ENCODE measurements at regions not wholly inside any gene's neighbourhood (a gene's known extent, or its start where the extent isn't known, plus 50 kb on each side); places are given as distances from the start of the nearest gene placed in this dataset.

GRCh38 chr3:162641907-162642306 is 1145.3 kb downstream of the OTOL1 start:
- no peak overlapping the region for H3K4me3 ChIP-seq (replicated peaks in 1 of 3; ENCODE audit: insufficient read depth in 1 of 3, low read depth in 2 of 3, low read length in 3 of 3)
- TF ChIP-seq ZNF124 (CRISPR knock-in tag; IDR thresholded peaks at IDR 0.05) (no peak), ETV6 (CRISPR knock-in tag; conservative IDR thresholded peaks at IDR 0.05) (no peak)
- H2AFZ ChIP-seq (ENCODE audit: low read length): no peak overlapping the region
- no peak overlapping the region for H3K9ac ChIP-seq (ENCODE audit: insufficient read depth, low read depth, low read length)
- H4K20me1 ChIP-seq (ENCODE audit: insufficient read depth, low read length): no peaks in the 10 kb centered on the region
- 1% methylated on average over 2 of the region's 2 CpGs for WGBS (ENCODE audit: low lambda C conversion rate)
- H3K4me1 ChIP-seq (ENCODE audit: insufficient read depth, low read length): no peaks in the 10 kb centered on the region
- POLR2A ChIA-PET: no interaction called here
- no peak for ATAC-seq
- H3K4me2 ChIP-seq (ENCODE audit: low read depth, low read length): no peak overlapping the region
- intact Hi-C loops (cut with micrococcal nuclease; ENCODE audit: unreplicated experiment) (no loop called here), in situ Hi-C loops (cut with HindIII; ENCODE audit: extremely low pct_ligation_motif_present, low pct_unique_long_range_greater_than_20kb) (no loop called here)
- FAIRE-seq: no peak
- no peak for DNase-seq (ENCODE audit: low spot score)
- H3K36me3 ChIP-seq (replicated peaks in 1 of 2; ENCODE audit: control insufficient read depth in 1 of 2, insufficient read depth in 2 of 2, low read length in 2 of 2): no peaks in the 10 kb centered on the region
- CTCF ChIA-PET (ENCODE audit: low intra/inter-chr PET ratio, low total read pairs): no interaction called here
- H3K27ac ChIP-seq (ENCODE audit: extremely low read length, insufficient read depth, low read length): no peak overlapping the region
- peaks cover 6% of the 10 kb centered on the region for H3K9me3 ChIP-seq (ENCODE audit: low read length)
- no peaks in the 10 kb centered on the region for H3K27me3 ChIP-seq (ENCODE audit: control insufficient read depth in 1 of 2, insufficient read depth in 2 of 2, low read length in 2 of 2)
- no TSS peak for BruUV-seq (replicated peaks)
- H3K79me2 ChIP-seq (ENCODE audit: insufficient read depth, low read length): no peaks in the 10 kb centered on the region

- CTCF ChIA-PET (ENCODE audit: low intra/inter-chr PET ratio, low total read pairs): no interaction called here
- DNase-seq (ENCODE audit: low spot score) (no peak), FAIRE-seq (no peak), ATAC-seq (no peak)
- Histone ChIP-seq H3K9me3 (ENCODE audit: low read length) (peaks cover 19% of the 10 kb centered on the region), H4K20me1 (ENCODE audit: insufficient read depth, low read length) (no peaks in the 10 kb centered on the region), H3K9ac (ENCODE audit: insufficient read depth, low read depth, low read length) (no peak overlapping the region), H3K27me3 (ENCODE audit: control insufficient read depth in 1 of 2, insufficient read depth in 2 of 2, low read length in 2 of 2) (no peaks in the 10 kb centered on the region), H3K36me3 (replicated peaks in 1 of 2; ENCODE audit: control insufficient read depth in 1 of 2, insufficient read depth in 2 of 2, low read length in 2 of 2) (no peaks in the 10 kb centered on the region), H3K79me2 (ENCODE audit: insufficient read depth, low read length) (no peaks in the 10 kb centered on the region), H3K4me2 (ENCODE audit: low read depth, low read length) (no peak overlapping the region), H3K4me3 (replicated peaks in 1 of 3; ENCODE audit: insufficient read depth in 1 of 3, low read depth in 2 of 3, low read length in 3 of 3) (no peak overlapping the region), H2AFZ (ENCODE audit: low read length) (no peak overlapping the region), H3K27ac (ENCODE audit: extremely low read length, insufficient read depth, low read length) (no peak overlapping the region), H3K4me1 (ENCODE audit: insufficient read depth, low read length) (no peaks in the 10 kb centered on the region)
- WGBS (ENCODE audit: low lambda C conversion rate): 0% methylated on average over 2 of the region's 2 CpGs
- in situ Hi-C loops (cut with HindIII; ENCODE audit: extremely low pct_ligation_motif_present, low pct_unique_long_range_greater_than_20kb) (no loop called here), intact Hi-C loops (cut with micrococcal nuclease; ENCODE audit: unreplicated experiment) (no loop called here)
- POLR2A ChIA-PET: no interaction called here
- no TSS peak for BruUV-seq (replicated peaks)
- no peak for TF ChIP-seq NR1H2 (CRISPR knock-in tag; IDR thresholded peaks at IDR 0.05; ENCODE audit: borderline replicate concordance, low read depth)
- TF ChIP-seq, protein P1, sequence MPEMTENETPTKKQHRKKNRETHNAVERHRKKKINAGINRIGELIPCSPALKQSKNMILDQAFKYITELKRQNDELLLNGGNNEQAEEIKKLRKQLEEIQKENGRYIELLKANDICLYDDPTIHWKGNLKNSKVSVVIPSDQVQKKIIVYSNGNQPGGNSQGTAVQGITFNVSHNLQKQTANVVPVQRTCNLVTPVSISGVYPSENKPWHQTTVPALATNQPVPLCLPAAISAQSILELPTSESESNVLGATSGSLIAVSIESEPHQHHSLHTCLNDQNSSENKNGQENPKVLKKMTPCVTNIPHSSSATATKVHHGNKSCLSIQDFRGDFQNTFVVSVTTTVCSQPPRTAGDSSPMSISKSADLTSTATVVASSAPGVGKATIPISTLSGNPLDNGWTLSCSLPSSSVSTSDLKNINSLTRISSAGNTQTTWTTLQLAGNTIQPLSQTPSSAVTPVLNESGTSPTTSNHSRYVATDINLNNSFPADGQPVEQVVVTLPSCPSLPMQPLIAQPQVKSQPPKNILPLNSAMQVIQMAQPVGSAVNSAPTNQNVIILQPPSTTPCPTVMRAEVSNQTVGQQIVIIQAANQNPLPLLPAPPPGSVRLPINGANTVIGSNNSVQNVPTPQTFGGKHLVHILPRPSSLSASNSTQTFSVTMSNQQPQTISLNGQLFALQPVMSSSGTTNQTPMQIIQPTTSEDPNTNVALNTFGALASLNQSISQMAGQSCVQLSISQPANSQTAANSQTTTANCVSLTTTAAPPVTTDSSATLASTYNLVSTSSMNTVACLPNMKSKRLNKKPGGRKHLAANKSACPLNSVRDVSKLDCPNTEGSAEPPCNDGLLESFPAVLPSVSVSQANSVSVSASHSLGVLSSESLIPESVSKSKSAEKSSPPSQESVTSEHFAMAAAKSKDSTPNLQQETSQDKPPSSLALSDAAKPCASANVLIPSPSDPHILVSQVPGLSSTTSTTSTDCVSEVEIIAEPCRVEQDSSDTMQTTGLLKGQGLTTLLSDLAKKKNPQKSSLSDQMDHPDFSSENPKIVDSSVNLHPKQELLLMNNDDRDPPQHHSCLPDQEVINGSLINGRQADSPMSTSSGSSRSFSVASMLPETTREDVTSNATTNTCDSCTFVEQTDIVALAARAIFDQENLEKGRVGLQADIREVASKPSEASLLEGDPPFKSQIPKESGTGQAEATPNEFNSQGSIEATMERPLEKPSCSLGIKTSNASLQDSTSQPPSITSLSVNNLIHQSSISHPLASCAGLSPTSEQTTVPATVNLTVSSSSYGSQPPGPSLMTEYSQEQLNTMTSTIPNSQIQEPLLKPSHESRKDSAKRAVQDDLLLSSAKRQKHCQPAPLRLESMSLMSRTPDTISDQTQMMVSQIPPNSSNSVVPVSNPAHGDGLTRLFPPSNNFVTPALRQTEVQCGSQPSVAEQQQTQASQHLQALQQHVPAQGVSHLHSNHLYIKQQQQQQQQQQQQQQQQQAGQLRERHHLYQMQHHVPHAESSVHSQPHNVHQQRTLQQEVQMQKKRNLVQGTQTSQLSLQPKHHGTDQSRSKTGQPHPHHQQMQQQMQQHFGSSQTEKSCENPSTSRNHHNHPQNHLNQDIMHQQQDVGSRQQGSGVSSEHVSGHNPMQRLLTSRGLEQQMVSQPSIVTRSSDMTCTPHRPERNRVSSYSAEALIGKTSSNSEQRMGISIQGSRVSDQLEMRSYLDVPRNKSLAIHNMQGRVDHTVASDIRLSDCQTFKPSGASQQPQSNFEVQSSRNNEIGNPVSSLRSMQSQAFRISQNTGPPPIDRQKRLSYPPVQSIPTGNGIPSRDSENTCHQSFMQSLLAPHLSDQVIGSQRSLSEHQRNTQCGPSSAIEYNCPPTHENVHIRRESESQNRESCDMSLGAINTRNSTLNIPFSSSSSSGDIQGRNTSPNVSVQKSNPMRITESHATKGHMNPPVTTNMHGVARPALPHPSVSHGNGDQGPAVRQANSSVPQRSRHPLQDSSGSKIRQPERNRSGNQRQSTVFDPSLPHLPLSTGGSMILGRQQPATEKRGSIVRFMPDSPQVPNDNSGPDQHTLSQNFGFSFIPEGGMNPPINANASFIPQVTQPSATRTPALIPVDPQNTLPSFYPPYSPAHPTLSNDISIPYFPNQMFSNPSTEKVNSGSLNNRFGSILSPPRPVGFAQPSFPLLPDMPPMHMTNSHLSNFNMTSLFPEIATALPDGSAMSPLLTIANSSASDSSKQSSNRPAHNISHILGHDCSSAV (CRISPR knock-in tag; IDR thresholded peaks at IDR 0.05; ENCODE audit: borderline replicate concordance): no peak
- TF ChIP-seq EZH2 (conservative IDR thresholded peaks at IDR 0.05; ENCODE audit: low read depth, low read length): no peak
- TF ChIP-seq FOXA1 (IDR thresholded peaks at IDR 0.05): no peak
- TF ChIP-seq FOXA1 (CRISPR knock-in tag; IDR thresholded peaks at IDR 0.05): no peak
- no peak for TF ChIP-seq ZNF678 (CRISPR knock-in tag; IDR thresholded peaks at IDR 0.05)
- TF ChIP-seq NFKB2 (CRISPR knock-in tag; IDR thresholded peaks at IDR 0.05; ENCODE audit: borderline replicate concordance): no peak
- no peak for TF ChIP-seq GPN1 (CRISPR knock-in tag; IDR thresholded peaks at IDR 0.05; ENCODE audit: borderline replicate concordance)
- no peak for TF ChIP-seq AGO1 (IDR thresholded peaks at IDR 0.05; ENCODE audit: low read depth, low read length, poor library complexity, severe bottlenecking)
- TF ChIP-seq TCF12 (IDR thresholded peaks at IDR 0.05): no peak
- TF ChIP-seq TCF12 (CRISPR knock-in tag; IDR thresholded peaks at IDR 0.05): no peak
- TF ChIP-seq ZBTB1 (CRISPR knock-in tag; IDR thresholded peaks at IDR 0.05; ENCODE audit: borderline replicate concordance): no peak
These were observed 1146.6 kb downstream of the OTOL1 start for GRCh38 chr3:162643245-162643644.

Measured in HepG2 (cell line).